ENCODE measurements at regions not wholly inside any gene's neighbourhood (a gene's known extent, or its start where the extent isn't known, plus 50 kb on each side); places are given as distances from the start of the nearest gene placed in this dataset.
A peak's percentile ranks its signal among the peaks of the same experiment; 100 is the strongest.

GRCh38 chr20:48372851-48373554 is 454.8 kb downstream of the PREX1 start (continued):
- TF ChIP-seq ZNF891 (CRISPR knock-in tag; IDR thresholded peaks at IDR 0.05) (peak; percentile 16; the same call in 1 of the 2 replicates), MAX (IDR thresholded peaks at IDR 0.05) (peak; percentile 88), CTCF (CRISPR knock-in tag; IDR thresholded peaks at IDR 0.05) (peak; percentile 57), SALL1 (CRISPR knock-in tag; IDR thresholded peaks at IDR 0.05) (peak; percentile 99), ZBTB34 (CRISPR knock-in tag; IDR thresholded peaks at IDR 0.05) (peak; percentile 93), RBAK (CRISPR knock-in tag; IDR thresholded peaks at IDR 0.05) (peak; percentile 61; the same call in 1 of the 2 replicates), ZFP37 (CRISPR knock-in tag; IDR thresholded peaks at IDR 0.05; ENCODE audit: borderline replicate concordance) (peak; percentile 89), ZNF574 (CRISPR knock-in tag; IDR thresholded peaks at IDR 0.05) (peak; percentile 91), LCORL (IDR thresholded peaks at IDR 0.05) (peak; percentile 35; the same call in 1 of the 2 replicates), LCORL (CRISPR knock-in tag; IDR thresholded peaks at IDR 0.05) (peak; percentile 98), NCOR1 (IDR thresholded peaks at IDR 0.05; ENCODE audit: borderline replicate concordance, low read length) (peak; percentile 99), GMEB1 (CRISPR knock-in tag; IDR thresholded peaks at IDR 0.05; ENCODE audit: borderline replicate concordance) (peak; percentile 73), NR2F6 (IDR thresholded peaks at IDR 0.05) (peak; percentile 99), NR2F6 (CRISPR knock-in tag; IDR thresholded peaks at IDR 0.05) (peak; percentile 100), ZKSCAN1 (IDR thresholded peaks at IDR 0.05; ENCODE audit: low read length) (peak; percentile 33; the same call in 1 of the 2 replicates), GTF3A (CRISPR knock-in tag; conservative IDR thresholded peaks at IDR 0.05) (0 out of 2 replicates have a peak, but pooled peaks have one; percentile 43), ZNF740 (CRISPR knock-in tag; IDR thresholded peaks at IDR 0.05) (peak; percentile 79; the same call in 1 of the 2 replicates), SOX13 (IDR thresholded peaks at IDR 0.05) (peak; percentile 68), SOX13 (CRISPR knock-in tag; conservative IDR thresholded peaks at IDR 0.05 in 1 of 2, IDR thresholded peaks at IDR 0.05 in 1 of 2) (peak in 1 of 2 experiments; percentile 97; a peak in 2 of 4 replicates), ZSCAN25 (CRISPR knock-in tag; IDR thresholded peaks at IDR 0.05) (peak; percentile 88), ZNF773 (CRISPR knock-in tag; IDR thresholded peaks at IDR 0.05; ENCODE audit: borderline replicate concordance) (peak; percentile 62; the same call in 1 of the 2 replicates), ATAD3A (CRISPR knock-in tag; IDR thresholded peaks at IDR 0.05) (0 out of 2 replicates have a peak, but pooled peaks have one; percentile 62)
